Fibroblast of pulmonary artery (primary cell): ENCODE measurements at regions not wholly inside any gene's neighbourhood (a gene's known extent, or its start where the extent isn't known, plus 50 kb on each side); places are given as distances from the start of the nearest gene placed in this dataset.

Experiments used
- DNase-seq: peaks from one replicate; pipeline ENCODE4 v3.0.0-alpha.2; 2010; ENCODE audit warnings: low read depth
- H3K4me3 ChIP-seq: replicated peaks from 2 replicates; pipeline ENCODE4 v1.5.1; 2011; ENCODE audit warnings: low read depth, mild to moderate bottlenecking, control low read depth, low read length, moderate library complexity
- CTCF ChIP-seq: IDR thresholded peaks from 2 replicates; pipeline ENCODE4 v1.5.1; 2011; ENCODE audit warnings: mild to moderate bottlenecking, control low read depth, low read length, inconsistent platforms; ENCODE audit errors: missing control alignments

- H3K4me3 ChIP-seq: no peak overlapping the region
- no peak for TF ChIP-seq CTCF
- DNase-seq: no peak
Measured at GRCh38 chr12:60930151-60930550, 1330.1 kb upstream of the USP15 start.

- TF ChIP-seq CTCF: no peak
- no peak overlapping the region for H3K4me3 ChIP-seq
- no peak for DNase-seq
Measured at GRCh38 chr12:60935981-60936761, 1324.0 kb upstream of the USP15 start.

GRCh38 chr12:60947533-60947932 lies 1312.7 kb upstream of the USP15 start:
- no peak overlapping the region for H3K4me3 ChIP-seq
- no peak for TF ChIP-seq CTCF
- no peak for DNase-seq

DNA sequence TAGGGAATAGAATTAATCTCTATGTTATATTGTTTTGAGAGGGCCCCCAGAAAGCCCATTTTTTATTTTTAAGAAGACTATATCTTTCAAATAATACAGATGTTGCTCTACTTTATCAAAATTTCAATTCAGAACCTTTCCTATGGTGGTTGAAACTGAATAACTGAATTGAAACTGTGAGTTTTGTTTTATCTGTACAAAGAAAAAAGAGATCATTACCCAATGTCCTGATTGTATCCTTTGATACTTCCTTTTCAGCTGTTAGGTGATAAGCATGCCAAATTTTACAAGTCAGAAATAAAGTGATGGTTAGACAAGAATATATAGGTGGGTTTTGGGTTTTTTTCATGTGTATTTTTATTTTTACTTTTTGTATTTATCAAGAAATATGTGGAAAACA lies 1293.1 kb upstream of the USP15 start:
- TF ChIP-seq CTCF: no peak
- no peak overlapping the region for H3K4me3 ChIP-seq
- no peak for DNase-seq

DNA sequence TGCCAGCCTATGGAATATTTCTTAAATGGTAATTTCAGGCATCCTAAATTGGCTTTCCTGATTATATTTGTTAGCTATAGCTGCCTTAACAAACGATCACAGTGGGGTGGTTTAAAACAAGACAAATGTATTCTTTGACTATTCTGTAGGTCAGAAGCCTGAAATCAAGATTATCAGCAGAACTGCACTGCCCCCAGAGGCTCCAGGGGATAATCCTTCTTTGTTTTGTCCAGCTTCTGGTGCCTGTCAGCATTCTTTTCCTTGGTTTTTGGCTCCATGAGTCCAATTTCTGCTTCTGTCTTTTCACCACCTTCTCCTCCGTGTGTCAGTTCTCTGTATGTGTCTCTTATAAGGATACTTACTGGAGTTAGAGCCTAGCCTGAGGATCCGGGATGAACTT lies 1282.2 kb upstream of the USP15 start:
- TF ChIP-seq CTCF: no peak
- H3K4me3 ChIP-seq: no peak overlapping the region
- DNase-seq: no peak

DNA sequence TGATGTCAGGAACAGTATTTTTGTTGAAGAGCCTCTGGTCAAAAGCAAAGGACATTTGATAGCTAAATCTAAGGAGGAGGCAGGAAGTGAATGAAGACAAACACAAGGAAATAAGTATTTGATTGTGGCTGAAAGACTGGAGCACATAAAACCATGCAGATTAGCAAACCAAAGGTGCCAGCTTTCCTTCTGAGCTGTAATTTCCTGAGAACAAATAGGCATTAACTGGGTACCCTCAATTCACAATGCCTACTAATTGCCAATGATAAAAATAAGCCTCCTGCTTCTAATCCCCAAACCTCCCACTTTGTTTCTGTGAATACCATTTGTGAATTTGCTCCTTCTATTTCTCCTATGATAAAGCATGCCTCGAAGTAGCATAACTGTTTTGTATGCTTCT lies 1279.6 kb upstream of the USP15 start:
- no peak for TF ChIP-seq CTCF
- no peak overlapping the region for H3K4me3 ChIP-seq
- no peak for DNase-seq

DNA sequence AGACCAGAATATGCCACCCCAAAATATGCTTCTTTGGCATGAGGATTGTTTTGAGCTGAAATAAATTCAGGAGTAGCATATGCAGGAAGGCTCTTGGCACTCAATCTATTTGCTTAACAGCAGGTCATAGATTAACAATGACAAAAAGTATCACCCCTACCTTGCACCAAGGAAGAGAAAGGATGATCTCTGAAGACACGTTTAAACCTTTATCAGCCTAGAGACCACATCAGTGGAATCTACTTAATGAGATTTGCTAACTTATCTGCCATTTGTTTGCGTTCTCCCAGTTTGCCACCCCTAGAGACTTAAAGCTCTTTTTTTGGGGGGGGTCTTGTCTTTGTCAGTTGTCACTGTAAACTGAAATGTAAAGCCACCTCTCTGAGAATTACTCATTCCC lies 1278.7 kb upstream of the USP15 start:
- no peak overlapping the region for H3K4me3 ChIP-seq
- no peak for DNase-seq
- no peak for TF ChIP-seq CTCF
